NCI-H2107 (cell line): ENCODE measurements at regions not wholly inside any gene's neighbourhood (a gene's known extent, or its start where the extent isn't known, plus 50 kb on each side); places are given as distances from the start of the nearest gene placed in this dataset.

Source experiments
- DNase-seq: peaks from one replicate; lab custom pipeline; 2025; lab: John Stamatoyannopoulos, UW

DNA sequence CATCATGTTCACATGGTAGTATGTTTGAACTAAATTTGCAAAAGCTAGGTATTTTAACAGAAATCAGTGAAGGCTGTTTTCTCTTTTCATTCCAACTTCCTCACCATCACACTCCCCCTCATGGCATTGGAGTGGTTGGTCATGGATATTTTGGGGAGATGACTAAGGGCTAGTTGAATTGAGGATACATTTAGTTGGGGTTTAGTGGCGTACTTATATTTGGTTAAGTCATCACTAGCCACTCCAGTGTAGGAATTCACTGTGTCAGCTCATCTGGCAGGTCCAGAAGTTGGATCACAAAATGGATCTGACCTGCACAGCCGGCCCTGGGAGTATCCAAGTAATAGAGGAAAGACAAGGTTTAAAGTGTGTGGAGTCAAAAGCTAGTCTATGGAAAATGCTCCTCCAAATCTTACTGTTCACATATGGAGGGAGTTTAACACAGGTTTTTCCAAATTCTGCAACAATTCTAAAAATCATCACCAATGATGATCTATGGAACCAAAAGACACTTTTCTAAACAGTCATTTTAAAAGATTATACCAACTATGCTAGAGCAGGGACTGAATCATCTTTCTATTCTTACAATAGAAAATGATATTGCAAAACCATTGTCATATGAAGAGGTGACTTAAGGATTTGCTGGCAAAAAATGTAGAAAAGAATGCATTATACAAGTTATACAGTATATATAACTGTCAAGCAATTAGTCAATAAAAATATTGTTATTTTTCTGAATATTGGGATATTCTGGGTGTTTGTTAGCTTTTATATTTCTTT, 247.8 kb upstream of the PEX5L start:
- DNase-seq = no peak

DNA sequence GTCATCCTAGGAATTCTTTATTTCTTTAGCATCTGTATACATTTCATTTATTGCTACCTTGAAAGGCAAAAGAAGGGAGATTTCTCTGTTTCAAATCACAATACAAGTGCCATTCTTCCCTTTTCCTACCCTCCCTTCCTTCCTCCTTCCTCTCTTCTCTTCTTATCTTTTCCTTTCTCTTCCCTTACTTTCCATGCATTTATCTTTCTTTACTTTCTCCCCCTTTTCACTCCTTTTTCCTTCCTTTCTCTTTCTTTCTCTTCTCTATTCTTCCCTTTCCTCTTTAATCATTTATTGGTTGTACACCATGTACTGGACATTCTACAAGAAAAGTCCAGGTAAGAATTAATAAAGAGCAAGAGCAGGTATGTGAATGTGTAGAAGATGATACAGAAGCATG, 251.0 kb upstream of the PEX5L start:
- no peak for DNase-seq

DNA sequence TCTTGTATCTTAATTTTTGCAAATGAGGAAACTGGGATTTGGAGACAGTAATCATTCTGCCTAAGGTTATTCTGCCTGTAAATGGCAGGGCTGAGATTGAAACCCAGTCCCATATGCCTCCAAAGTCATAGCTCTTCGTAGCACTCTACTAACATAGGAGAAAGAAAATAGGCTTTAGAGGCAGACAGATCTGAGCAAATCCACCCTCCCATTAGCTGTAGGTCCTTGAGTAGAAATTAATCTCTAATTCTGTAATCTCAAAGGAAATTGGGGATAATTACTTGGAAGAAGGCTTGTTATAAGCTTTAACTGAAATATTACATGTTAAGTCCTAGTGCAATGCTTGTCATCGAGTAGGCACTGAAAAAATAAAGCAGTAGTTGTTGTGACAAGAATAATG, 252.1 kb upstream of the PEX5L start:
- no peak for DNase-seq

DNA sequence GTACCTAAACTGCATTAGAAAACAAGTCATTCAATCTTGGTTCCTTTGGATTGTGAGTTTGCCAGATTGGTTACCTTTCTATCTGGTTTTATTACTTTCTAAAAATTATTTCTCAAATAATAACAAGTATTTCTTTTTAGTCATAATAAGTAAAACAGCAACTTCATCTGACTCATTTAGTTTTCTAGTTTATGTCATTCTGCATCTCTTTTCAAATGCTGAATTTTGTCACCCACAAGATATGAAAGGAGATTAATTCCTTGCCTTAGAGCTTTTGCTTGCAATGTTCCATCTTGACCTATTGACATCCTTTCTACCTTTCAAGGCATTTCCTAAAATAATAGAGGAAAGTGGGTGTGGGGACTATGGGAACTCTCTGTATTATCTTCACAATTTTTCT, 253.6 kb upstream of the PEX5L start:
- DNase-seq = no peak

DNA sequence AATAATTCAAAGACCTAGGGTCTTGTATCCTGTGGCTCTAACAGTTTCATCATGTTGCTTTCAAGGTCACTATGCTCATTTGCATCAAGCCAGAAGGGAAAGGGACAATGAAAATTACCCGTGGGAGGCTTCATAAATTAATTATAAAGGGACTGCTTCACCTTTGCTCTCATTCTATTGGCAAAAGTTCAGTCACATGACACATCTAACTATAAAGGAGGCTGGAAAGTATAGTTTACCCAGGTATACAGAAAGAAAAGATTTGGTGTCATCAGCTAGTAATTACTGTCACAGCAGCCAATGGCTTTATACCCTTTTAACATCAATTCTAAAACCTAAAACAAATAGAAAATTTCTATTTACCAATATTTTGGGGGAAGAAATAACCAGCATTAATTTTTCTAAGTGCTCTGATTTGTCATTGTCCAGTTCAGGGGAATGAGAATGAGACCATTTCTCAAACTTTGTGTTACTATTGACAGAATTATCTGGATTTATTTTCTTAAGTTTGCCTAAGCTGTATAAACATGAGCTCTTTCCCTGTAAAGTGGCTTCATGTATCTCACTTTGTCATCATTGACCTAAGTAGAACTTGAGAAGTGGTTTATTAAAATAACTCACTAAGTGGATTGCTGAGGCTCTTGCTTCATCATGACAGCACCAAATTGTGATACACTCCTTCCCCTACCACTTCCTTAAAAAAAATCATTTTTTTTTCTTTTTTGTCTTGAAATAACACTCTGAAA, 257.7 kb upstream of the PEX5L start:
- DNase-seq = no peak

DNA sequence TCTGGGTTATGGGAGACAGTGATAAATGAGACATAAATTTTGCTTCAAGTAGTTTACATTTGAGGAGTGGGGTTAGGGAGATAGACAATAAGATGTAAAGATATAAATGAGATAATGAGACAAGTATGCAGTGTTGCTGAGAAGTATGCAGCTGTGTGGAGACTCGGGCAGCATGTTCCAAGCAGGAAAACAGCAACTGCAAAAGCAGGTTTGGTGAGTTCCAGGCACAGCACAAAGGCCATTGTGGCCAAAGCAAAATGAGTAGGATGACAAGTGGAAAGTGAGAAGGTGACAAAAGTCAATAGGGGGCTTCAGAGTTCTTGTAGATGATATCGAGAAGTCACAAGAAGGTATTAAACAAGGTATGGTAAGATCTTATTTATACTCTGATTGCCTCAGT, 259.1 kb upstream of the PEX5L start:
- DNase-seq = no peak

DNA sequence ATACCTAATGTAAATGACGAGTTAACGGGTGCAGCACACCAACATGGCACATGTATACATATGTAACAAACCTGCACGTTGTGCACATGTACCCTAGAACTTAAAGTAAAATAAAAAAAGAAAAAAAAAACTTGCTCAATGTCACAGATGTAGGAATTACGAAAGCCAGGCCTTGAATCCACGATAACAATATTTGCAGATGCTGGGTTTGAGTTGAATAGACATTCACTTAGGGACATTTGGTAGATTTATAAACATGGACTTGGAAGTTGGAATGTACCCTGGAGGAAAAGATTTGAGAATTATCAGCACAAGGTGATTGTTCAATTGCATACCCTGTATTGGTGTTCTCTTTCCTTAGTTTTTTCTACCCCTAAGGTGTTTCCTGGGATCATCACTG, 260.2 kb upstream of the PEX5L start:
- no peak for DNase-seq

DNA sequence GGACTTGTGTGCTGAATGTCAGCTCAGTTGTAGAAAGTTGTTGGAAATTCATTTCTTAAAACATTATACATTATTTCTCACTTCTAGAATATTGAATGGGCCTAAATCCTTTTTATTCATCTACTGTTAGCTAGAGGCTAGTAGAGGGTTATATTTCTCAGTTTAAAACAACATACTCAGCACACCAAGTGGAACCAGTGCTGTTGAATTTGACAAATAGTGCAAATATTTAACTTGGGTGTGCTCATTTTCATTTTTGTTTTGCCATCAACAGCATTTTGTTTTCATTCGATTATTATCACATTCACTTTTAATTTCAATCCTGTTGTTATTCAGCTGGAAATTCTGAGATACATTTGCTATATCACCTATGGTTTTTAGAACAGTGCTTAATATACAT, 269.4 kb upstream of the PEX5L start:
- no peak for DNase-seq

DNA sequence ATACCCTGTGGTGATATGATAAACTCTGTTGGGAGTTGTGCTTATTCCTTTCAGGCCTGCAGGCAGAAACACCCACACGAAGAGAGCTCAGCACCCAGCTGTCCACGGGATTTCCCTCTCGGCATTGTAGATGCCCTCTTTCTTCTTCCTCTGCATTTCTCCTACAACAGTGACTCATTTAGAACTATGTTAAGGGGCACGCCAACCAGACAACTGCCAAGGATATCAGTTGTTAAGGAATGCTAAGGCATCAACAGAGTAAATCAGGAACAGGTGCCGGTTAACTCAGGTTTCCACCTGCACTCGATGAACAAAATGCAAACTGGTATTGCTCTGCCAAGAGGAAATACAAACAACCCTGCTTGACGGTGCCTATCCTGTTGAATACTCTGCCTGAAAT, 270.0 kb upstream of the PEX5L start:
- no peak for DNase-seq

DNA sequence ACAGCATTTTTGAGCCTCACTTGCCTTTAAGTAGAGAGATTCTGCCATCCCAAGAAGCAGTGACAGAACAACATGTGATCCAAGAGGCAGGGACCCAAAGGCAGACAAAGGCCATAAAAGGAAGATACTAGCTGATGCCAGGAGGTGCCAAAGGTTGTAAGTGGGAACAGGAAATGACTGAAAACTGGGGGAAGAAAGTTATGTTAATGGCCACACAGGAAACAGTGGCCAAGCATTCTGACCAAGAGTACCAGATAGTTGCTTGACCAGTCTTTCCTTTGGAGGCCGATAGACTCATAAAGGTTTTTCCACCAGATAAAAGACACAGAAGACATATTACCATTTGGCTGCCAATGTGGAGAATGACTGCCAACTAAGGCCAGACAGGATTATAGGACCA, 274.5 kb upstream of the PEX5L start:
- DNase-seq = no peak

DNA sequence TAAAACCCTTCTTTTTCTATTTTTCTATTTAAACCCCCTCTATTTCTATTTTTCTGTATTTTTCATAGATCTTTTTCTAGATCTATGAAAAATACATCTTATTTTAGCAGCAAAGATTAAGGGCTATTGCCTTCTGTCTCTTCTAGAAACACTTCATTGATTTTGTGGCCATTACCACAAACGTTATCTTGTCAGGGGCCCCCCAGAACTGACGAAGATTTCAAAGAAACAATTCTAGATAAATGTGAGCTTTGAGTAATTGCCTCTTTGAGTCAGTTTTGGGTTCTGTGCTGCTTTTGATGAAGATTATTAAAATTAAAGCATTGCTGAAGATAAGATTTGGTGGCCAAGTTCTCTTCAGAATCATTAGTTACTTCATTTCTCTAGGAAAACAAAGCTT, 279.6 kb upstream of the PEX5L start:
- no peak for DNase-seq

DNA sequence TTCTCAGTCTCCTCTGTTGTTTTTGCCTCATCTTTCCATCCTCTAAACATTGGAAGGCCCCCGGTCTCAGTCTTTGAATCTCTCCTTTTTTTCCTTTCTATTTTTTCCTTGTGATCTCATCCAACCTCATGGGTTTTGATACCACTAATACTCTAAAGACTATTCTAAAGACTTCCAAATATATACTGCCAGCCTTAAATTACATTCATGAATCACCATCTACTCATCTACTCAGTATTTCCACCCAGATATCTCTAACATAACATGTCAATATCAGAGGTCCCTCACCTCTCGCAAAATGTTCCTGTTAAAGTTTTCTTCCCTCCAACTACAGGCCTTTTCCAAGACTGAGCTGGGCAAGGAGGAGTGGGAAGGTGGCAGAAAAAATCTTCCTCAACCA, 282.5 kb upstream of the TTC14 start:
- DNase-seq = no peak

DNA sequence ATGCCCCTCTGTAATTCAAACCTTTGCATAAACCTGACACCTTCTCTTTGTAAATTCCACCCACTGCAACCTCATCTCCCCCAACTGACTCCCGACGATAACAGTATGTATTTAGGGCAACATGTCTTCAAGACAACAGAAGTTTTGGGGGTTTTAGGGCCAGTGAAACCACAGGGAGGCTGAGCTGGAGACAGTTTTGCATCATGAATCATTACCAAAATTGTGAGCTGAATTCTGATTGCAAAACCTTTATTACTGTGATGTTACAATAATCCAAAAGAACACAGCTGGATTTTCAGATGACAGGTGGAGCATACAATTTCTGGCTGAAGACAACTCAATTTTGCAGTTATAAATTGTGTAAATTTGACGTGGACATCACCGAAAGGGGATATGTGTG, 281.3 kb upstream of the TTC14 start:
- no peak for DNase-seq

DNA sequence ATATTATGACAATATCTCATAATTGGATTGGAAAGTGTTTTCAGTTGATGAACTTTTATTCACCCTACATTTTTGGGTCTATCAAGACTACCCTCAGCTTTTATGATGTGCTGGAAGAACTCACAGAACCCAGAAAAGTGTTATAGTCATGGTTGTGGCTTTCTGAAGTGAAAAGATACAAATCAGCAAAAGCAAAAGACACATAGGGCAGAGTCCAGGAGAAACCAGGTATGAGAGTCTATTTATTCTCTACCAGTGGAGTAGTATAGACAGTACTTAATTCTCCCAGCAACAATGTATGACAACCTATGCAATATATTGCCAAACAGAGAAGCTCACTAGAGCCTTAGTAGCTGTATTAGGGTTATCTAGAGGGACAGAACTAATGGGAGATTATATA, 280.4 kb upstream of the TTC14 start:
- DNase-seq = no peak

DNA sequence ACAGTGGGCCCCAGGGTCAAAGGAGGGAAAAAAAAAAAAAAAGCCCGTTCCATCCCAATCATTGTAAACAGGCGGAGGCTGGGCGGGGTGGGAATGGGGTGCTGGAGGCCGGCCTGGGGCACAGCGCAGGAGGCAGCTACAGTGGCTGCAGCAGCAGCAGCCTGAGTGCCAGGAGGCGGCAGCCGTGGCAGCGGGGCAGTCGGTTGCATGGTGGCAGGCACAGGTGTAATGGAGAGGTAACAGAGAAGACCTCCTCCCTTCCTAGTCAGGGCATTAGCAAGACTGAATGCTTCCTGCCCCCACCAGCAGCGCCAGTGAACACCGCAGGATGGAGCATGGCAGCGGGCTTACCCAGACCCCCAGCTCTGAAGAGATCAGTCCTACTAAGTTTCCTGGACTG, 279.1 kb upstream of the TTC14 start:
- DNase-seq = no peak

DNA sequence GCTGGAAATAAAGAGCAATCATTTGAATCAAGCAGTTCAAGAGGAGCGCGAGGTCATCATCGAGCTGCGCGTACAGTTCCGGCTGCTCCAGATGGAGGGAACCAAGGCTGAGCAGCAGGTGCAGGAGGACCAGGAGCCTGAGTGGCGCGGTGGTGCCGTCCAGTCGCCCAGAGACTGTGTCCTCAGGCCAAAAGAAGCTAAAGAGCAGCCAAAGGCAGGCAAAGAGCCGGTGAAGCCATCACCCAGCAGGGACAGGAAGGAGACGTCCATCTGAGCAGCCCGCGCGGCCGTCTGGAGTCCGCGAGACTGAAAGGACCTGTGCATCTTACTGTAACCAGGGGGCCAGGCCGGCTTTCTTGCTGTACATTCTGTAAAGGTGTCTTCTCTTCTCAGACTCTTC, 277.2 kb upstream of the TTC14 start:
- DNase-seq = no peak

DNA sequence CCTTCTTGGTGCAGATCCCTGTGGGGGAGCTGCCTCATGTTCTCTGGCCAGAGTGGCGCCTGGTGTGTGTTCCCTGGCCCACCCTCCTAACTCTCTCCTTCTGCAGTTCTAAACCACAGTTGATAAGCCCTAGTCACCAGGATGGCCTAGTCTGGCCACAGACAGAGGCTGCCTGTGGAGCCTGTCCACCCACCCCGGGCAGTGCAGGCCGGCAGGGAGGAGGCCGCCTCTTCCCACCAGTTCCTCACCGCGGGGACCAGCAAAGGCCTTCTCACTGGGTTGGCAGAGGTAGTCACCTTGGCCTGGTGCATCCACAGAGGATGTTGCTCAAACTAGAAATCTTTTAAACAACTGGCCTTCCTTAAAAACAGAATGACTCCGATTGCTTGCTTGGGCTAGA, 276.4 kb upstream of the TTC14 start:
- DNase-seq = no peak

DNA sequence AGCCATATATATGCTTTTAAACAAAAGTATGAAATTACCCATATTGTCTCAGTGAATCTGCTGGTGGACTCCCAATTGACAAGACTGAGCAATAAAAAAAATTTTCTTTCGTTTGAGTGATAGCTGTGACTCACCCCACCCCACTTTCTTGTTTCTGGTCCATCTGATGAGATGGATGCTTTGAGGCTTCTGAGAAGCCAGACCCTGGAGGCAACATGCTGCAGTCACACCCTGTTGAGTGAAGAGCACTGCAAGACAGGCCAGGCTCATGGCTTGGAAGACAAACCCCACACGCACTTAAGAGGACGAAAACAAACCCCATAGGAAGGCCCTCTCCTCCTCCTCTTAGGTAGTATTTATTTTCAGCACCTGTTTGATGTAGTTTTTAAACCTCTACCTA, 276.0 kb upstream of the TTC14 start:
- DNase-seq = no peak

DNA sequence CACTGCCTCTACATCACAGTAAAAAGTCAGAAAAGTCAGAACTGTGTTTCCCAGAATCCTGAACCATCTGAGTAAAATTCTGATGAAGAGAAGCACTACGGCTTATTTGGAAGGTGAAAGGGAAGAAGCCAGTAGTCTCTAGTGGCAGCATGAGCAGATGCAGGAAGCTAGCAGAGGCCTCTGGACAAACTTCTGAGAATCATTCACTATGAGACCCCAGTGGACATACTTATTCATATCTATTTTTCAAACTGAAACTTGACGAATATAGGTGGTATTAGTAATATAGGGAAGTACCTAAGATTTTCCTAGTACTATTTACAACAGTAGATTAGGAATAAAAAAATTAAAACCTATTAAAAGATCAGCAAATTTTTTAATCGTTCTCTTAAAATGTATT, 272.8 kb upstream of the TTC14 start:
- no peak for DNase-seq

DNA sequence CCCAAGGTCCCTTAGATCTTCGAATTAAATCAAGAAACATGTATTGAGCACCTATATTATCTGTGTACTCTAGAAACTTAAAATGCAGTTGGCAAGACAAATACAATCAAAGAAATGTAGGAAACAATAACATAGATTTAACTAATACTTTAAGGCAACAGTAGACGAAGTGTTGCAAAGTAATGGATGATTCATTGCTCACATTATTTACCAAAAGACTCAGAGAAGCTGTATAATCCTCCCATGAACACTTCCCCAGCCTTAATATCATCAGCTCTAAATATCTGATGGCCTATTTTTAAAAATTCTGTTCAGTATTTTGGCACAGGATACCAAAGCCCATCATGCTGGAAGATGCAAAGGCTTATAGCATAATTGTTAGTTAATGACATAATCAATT, 272.1 kb upstream of the TTC14 start:
- DNase-seq = no peak

DNA sequence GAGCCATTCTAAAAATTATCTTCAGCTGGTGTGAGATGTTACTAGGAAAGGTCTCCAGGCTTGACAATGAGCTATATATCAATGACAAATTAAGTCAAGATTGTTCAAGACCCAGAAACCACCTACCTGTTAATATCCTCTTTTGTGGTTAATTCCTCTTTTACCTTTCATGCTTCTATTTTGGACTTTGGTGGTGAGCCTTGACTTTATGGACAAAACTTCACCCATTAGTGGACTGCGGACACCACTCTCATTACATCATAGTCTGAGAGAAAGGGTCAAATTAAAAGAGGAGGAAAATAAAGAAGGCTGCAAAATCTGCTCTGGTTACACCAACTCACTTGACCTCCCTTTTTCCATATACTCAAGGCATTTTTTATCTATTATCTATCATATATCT, 271.5 kb upstream of the TTC14 start:
- DNase-seq = no peak

DNA sequence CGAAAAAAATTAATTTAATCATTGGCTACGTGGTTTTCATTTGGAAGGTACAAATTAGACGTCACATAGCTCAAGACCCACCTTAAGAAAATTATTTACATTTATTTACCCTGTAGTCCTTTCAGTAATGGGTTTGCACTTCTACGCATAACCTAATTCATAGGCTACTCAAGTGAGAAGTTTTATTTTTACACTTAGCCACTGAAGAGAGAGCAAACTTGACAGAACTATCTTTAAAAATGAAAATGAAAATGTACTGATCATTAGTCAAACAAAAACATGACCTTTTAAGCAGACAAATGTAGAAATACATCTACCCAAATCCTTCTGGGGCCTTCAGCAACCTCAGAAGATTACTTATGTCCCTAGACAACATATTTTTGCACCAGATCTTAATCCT, 269.4 kb upstream of the TTC14 start:
- DNase-seq = no peak

DNA sequence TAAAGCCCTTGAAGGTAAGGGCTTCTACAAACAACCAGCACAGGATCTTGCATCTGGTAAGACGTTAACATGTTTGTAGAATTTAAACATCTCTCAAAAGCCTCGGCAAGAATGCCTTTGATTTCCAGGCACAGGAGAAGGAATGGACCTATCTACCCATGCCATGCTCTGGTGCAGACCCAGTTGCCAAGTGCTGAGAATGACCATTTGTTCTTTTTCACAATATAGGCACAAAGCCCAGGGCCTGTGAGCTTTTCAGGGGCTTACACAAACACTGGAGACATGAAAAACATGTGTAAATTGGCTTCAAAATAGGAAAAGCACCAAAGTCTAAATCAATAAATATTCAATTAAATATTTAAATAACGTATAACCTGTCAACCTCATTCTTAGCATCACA, 266.9 kb upstream of the TTC14 start:
- DNase-seq = no peak

DNA sequence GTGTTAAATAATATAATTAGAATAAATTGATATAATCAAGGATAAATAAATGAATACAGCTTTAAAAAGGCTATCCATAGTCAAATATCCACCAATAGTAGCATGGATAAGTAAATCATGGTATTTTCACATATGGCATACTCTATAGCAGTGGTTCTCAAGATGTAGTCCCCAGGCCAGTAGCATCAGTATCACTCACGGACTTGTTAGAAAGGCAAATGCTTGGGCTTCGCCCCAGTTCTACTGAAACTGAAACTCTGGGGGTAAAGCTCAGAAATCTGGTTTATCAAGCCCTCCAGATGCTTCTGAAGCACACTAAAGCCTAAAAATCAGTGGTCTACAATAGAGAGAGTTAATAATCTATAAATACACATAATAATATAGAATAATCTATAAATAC, 261.6 kb upstream of the TTC14 start:
- DNase-seq = no peak
